Sigmoid colon (tissue), 4 donors: ENCODE measurements at regions not wholly inside any gene's neighbourhood (a gene's known extent, or its start where the extent isn't known, plus 50 kb on each side); places are given as distances from the start of the nearest gene placed in this dataset.

ENCODE experiments used
- CTCF ChIP-seq, 4 experiments: fragments of 450-650 bp in 3 of 4; fragments of 200-600 bp in 1 of 4; IDR thresholded peaks; one replicate each; pipeline ENCODE4 v1.5.1; 2016 to 2019; ENCODE audit warnings: antibody characterized with exemption in 4 of 4, mild to moderate bottlenecking in 3 of 4, moderate library complexity in 2 of 4
- EP300 ChIP-seq, 4 donors: sonication (generic); formaldehyde crosslinking; IDR thresholded peaks; one replicate each; pipeline ENCODE4 v1.6.1; 2017; ENCODE audit warnings: antibody characterized with exemption in 4 of 4
- POLR2A ChIP-seq, 2 donors: fragments of 450-650 bp; IDR thresholded peaks; one replicate each; pipeline ENCODE4 v1.6.1; 2016; ENCODE audit warnings: antibody characterized with exemption in 2 of 2, mild to moderate bottlenecking in 2 of 2, moderate library complexity in 2 of 2
- POLR2AphosphoS5 ChIP-seq, 4 donors: sonication (generic); formaldehyde crosslinking; IDR thresholded peaks; one replicate each; pipeline ENCODE4 v1.6.1; 2017; ENCODE audit warnings: antibody characterized with exemption in 4 of 4

- TF ChIP-seq POLR2A (IDR thresholded peaks at IDR 0.05) (no peak), CTCF (IDR thresholded peaks at IDR 0.05) (no peak), POLR2AphosphoS5 (IDR thresholded peaks at IDR 0.05) (peak in 1 of 4 donors; percentile 9), EP300 (IDR thresholded peaks at IDR 0.05) (no peak)
Observed at GRCh38 chr6:16058201-16058928, 70.5 kb upstream of the MYLIP start.
